Spinal cord (tissue), 9 donors: ENCODE measurements at regions not wholly inside any gene's neighbourhood (a gene's known extent, or its start where the extent isn't known, plus 50 kb on each side); places are given as distances from the start of the nearest gene placed in this dataset.
"Not testable (repeated sequence)": the region's sequence is repeated elsewhere in the genome, so short reads cannot be mapped to it uniquely, and the experiment has no call there.

ENCODE experiments used
- DNase-seq, 6 donors: peaks; one replicate each; pipeline versions ENCODE4 v3.0.0 to v3.0.0-alpha.2; 2013 to 2015; ENCODE audit warnings: low spot score in 6 of 6, low read depth in 4 of 6
- H3K27ac ChIP-seq: one replicate; pipeline ENCODE4 v1.5.1; 2013; ENCODE audit warnings: low read depth, low read length, control low read depth
- H3K27me3 ChIP-seq: one replicate; pipeline ENCODE4 v1.6.1; 2013; ENCODE audit warnings: low read length; ENCODE audit not compliant: control insufficient read depth, insufficient read depth
- H3K36me3 ChIP-seq: one replicate; pipeline ENCODE4 v1.6.1; 2013; ENCODE audit warnings: low read length; ENCODE audit not compliant: control insufficient read depth, insufficient read depth
- H3K4me1 ChIP-seq: one replicate; pipeline ENCODE4 v1.6.1; 2013; ENCODE audit warnings: low read length; ENCODE audit not compliant: control insufficient read depth, insufficient read depth
- H3K4me3 ChIP-seq: one replicate; pipeline ENCODE4 v1.5.1; 2013; ENCODE audit warnings: low read depth, low read length, control low read depth
- H3K9me3 ChIP-seq: one replicate; pipeline ENCODE4 v1.6.1; 2013; ENCODE audit warnings: low read length; ENCODE audit not compliant: control insufficient read depth, insufficient read depth
- WGBS: methylation state at CpG from one replicate; pipeline ENCODE4 v1.1.5; 2013; ENCODE audit warnings: missing lambda C conversion rate; ENCODE audit not compliant: insufficient coverage; 5-methylcytosine and 5-hydroxymethylcytosine counted together
- donor health status: healthy.

DNA sequence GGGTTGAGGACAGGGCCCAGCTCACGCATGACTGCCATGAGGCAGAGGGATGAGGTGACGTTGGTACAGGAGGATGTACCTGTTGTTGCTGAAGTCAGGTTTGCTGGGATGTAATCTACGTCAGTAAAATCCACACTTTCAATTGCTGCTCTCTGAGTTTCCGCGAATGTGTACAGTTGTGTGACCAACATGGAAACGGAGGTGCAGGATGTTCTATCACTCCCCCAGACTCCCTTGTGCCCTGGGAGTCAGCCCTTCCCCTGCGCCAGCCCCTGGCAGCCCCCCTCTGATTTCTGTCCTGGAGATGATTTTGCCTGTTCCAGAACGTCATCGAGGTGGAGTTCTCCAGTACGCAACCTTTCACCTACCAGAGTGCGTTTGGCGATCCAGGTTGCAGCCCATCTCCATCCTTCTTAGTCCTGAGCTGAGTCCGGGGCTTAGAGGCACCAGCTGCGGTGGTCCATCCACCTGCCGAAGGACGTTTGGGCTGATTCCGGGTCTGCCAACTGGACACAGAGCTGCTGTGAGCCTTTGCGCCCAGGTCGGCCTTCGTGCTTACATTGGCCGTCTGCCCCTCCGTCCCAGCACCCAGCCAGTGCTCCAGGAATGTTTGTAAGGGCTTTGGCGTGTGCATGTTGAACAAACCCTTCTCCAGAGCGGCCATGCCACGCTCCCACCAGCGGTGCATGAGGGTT is 213.5 kb upstream of the ZNF469 start:
- not testable (repeated sequence) for H3K4me3 ChIP-seq, DNase-seq, H3K9me3 ChIP-seq, H3K27me3 ChIP-seq, H3K36me3 ChIP-seq, H3K27ac ChIP-seq
- peaks cover 10% of the 10 kb centered on the region for H3K4me1 ChIP-seq
- 91% methylated on average over 24 of the region's 26 CpGs for WGBS

GRCh38 chr16:88169831-88170165 is 213.0 kb upstream of the ZNF469 start:
- WGBS, result 88% methylated on average over 3 of the region's 8 CpGs
- not testable (repeated sequence) for H3K27me3 ChIP-seq, H3K27ac ChIP-seq, H3K9me3 ChIP-seq, H3K4me3 ChIP-seq, DNase-seq, H3K36me3 ChIP-seq
- peaks cover 10% of the 10 kb centered on the region for H3K4me1 ChIP-seq

GRCh38 chr16:88170528-88170991 is 212.2 kb upstream of the ZNF469 start:
- Histone ChIP-seq H3K4me3 (no peak overlapping the region), H3K4me1 (peaks cover 10% of the 10 kb centered on the region), H3K9me3 (no peaks in the 10 kb centered on the region), H3K27ac (no peak overlapping the region), H3K36me3 (peaks cover 2% of the 10 kb centered on the region), H3K27me3 (no peaks in the 10 kb centered on the region)
- WGBS, result 87% methylated on average over 9 of the region's 17 CpGs
- no peak for DNase-seq

DNA sequence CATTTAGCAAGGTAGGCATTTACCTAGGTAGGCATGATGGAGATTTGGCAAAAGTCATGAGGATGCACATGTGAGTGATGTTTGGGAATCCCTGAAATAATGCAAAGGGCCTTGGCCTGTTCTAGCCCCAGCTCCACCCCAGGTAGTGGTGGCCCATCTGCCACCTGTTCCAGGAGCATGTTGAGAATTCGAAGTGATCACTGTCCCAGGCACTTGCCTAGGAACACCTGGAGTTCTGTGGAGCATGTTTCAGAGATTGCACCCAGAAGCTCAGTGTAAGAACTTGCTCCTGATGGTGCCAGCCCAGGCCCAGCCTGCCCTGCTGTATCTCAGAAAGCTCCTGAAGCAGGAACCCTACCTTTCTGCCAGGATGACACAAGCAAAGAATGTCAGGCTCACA is 211.6 kb upstream of the ZNF469 start:
- not testable (repeated sequence) for H3K27me3 ChIP-seq, DNase-seq, H3K27ac ChIP-seq, H3K4me3 ChIP-seq, H3K9me3 ChIP-seq, H3K36me3 ChIP-seq
- peaks cover 10% of the 10 kb centered on the region for H3K4me1 ChIP-seq
- WGBS, result 82% methylated on average over 1 of the region's 1 CpG

DNA sequence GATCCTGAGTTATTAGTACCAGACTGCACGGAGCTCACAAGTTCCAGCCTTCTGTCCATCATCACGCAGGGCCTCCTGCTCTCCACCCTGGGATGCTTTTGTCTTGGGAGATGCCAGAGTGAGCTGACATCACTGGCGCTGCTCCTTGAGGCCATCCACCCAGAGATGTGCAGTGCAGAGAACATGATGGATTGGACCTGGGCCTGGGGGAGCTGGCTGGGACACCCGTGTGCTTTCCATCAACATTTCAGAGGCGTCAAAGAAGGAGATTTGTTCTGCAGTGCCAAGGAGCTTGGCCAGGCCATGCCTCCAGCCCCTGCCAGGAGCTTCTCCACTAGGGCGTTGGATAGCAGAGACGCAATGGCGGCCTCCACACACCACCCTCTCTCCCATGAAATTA is 206.6 kb upstream of the ZNF469 start:
- no CpG with 5 or more reads among the region's 8 CpGs for WGBS

GRCh38 chr16:88176591-88177180 is 206.1 kb upstream of the ZNF469 start:
- not testable (repeated sequence) for H3K36me3 ChIP-seq, H3K4me3 ChIP-seq, H3K27me3 ChIP-seq, DNase-seq, H3K9me3 ChIP-seq, H3K4me1 ChIP-seq, H3K27ac ChIP-seq
- 89% methylated on average over 9 of the region's 23 CpGs for WGBS

More for the DNA sequence above, 206.6 kb upstream of the ZNF469 start:
- not testable (repeated sequence) for H3K4me3 ChIP-seq, H3K4me1 ChIP-seq, H3K36me3 ChIP-seq, DNase-seq, H3K27me3 ChIP-seq, H3K9me3 ChIP-seq, H3K27ac ChIP-seq

DNA sequence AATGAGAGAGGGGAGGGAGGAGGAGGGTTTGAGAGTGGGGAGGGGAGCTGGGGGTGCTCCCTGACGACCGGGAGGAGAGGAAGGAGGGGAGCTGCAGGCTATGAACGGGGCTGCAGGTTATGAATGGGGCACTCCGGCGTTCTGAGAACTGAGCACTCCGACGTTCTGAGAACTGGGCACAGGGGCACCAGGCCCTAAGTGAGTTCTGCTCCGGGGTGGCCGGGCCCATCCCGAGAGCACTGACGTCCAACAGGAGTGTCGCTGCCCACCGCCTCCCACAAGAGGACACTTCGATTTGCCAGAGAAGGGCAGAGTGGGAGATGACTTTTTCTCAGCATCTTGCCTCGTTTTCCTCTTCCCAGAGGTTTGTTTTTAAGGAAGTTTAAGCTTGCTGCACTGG is 204.5 kb upstream of the ZNF469 start:
- not testable (repeated sequence) for H3K9me3 ChIP-seq, H3K27me3 ChIP-seq, DNase-seq, H3K4me3 ChIP-seq, H3K27ac ChIP-seq, H3K4me1 ChIP-seq, H3K36me3 ChIP-seq
- WGBS, result 77% methylated on average over 10 of the region's 15 CpGs

- not testable (repeated sequence) for H3K9me3 ChIP-seq, H3K4me3 ChIP-seq, H3K27ac ChIP-seq, DNase-seq, H3K27me3 ChIP-seq, H3K4me1 ChIP-seq, H3K36me3 ChIP-seq
- WGBS, result 92% methylated on average over 6 of the region's 15 CpGs
Measured at GRCh38 chr16:88178896-88179295, 203.9 kb upstream of the ZNF469 start.

GRCh38 chr16:88182967-88183881 is 199.5 kb upstream of the ZNF469 start:
- H3K27me3 ChIP-seq, DNase-seq, H3K36me3 ChIP-seq, H3K27ac ChIP-seq, H3K9me3 ChIP-seq, H3K4me3 ChIP-seq: not testable (repeated sequence)
- H3K4me1 ChIP-seq, result peaks cover 15% of the 10 kb centered on the region
- 87% methylated on average over 22 of the region's 33 CpGs for WGBS
